ENCODE measurements at regions not wholly inside any gene's neighbourhood (a gene's known extent, or its start where the extent isn't known, plus 50 kb on each side); places are given as distances from the start of the nearest gene placed in this dataset.

DNA sequence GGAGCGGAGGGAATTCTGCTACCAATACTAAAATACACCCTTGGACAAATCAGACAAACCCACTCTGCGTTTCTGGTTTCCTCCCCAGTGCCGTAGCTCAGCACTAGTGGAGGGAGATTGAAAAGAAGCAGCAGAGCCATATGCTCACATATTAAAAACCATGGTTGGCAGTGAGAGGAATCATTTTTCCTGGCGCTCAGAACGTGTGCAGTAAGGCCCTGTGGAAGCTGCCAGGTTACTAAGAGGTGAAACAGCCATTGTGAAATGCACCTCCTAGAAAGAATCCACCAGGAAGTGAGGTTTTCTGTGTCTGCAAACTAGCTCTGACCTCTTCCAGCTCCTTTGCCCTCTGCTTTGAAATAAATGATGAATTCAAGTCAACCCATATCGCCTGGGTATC lies 177.2 kb downstream of the ERCC6L2 start:
- TF ChIP-seq CTCF (IDR thresholded peaks at IDR 0.05): no peak
- Mint-ChIP-seq H3K4me3 (ENCODE audit: unreplicated experiment) (no peak overlapping the region), H3K9me3 (ENCODE audit: unreplicated experiment) (peaks cover 11% of the 10 kb centered on the region), H3K27ac (ENCODE audit: unreplicated experiment) (no peak overlapping the region), H3K36me3 (ENCODE audit: unreplicated experiment) (no peaks in the 10 kb centered on the region), H3K27me3 (ENCODE audit: unreplicated experiment) (peaks cover 11% of the 10 kb centered on the region), H3K4me1 (ENCODE audit: unreplicated experiment) (peaks cover 12% of the 10 kb centered on the region)
- DNase-seq (ENCODE audit: extremely low spot score, unreplicated experiment): no peak

DNA sequence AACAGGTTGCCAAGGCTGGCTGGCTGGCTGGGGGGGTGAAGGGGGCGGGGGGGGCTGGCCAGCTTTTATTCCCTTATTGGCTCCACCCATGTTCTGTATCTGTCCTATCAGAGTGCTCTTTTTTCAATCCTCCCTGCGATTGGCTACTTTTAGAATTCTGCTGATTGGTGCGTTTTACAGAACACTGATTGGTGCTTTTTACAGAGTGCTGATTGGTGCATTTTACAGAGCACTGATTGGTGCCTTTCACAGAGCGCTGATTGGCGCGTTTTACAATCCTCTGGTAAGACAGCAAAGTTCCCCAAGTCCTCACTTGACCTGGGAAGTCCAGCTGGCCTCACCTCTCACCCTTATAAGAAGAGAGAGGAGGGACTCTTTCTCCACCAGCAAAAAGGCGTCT lies 175.9 kb downstream of the ERCC6L2 start:
- Mint-ChIP-seq H3K4me3 (ENCODE audit: unreplicated experiment) (no peak overlapping the region), H3K36me3 (ENCODE audit: unreplicated experiment) (no peaks in the 10 kb centered on the region), H3K27me3 (ENCODE audit: unreplicated experiment) (peaks cover 20% of the 10 kb centered on the region), H3K27ac (ENCODE audit: unreplicated experiment) (no peak overlapping the region), H3K4me1 (ENCODE audit: unreplicated experiment) (peaks cover 5% of the 10 kb centered on the region), H3K9me3 (ENCODE audit: unreplicated experiment) (peaks cover 6% of the 10 kb centered on the region)
- DNase-seq (ENCODE audit: extremely low spot score, unreplicated experiment): no peak
- no peak for TF ChIP-seq CTCF (IDR thresholded peaks at IDR 0.05)

DNA sequence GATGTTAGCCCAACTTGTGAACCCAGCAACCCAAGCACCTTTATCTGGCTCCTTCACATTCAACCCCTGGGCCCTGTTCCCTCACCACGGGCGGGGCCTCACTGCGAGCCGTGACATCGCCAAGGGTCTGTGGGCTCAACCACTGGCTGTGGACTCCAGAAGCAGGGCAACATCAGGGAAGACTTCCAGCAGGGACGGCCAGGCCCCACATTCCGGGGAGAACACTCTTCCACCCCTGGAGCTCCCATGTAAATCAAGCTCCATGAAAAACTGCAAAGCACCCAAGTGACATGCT lies 175.3 kb downstream of the ERCC6L2 start:
- H3K36me3 Mint-ChIP-seq (ENCODE audit: unreplicated experiment): no peaks in the 10 kb centered on the region
- H3K9me3 Mint-ChIP-seq (ENCODE audit: unreplicated experiment): peaks cover 6% of the 10 kb centered on the region
- no peak overlapping the region for H3K27ac Mint-ChIP-seq (ENCODE audit: unreplicated experiment)
- H3K27me3 Mint-ChIP-seq (ENCODE audit: unreplicated experiment): peaks cover 26% of the 10 kb centered on the region
- peaks cover 5% of the 10 kb centered on the region for H3K4me1 Mint-ChIP-seq (ENCODE audit: unreplicated experiment)
- DNase-seq (ENCODE audit: extremely low spot score, unreplicated experiment): no peak
- H3K4me3 Mint-ChIP-seq (ENCODE audit: unreplicated experiment): no peak overlapping the region
- no peak for TF ChIP-seq CTCF (IDR thresholded peaks at IDR 0.05)

- TF ChIP-seq CTCF (IDR thresholded peaks at IDR 0.05): no peak
- Mint-ChIP-seq H3K9me3 (ENCODE audit: unreplicated experiment) (peaks cover 6% of the 10 kb centered on the region), H3K4me1 (ENCODE audit: unreplicated experiment) (peaks cover 5% of the 10 kb centered on the region), H3K4me3 (ENCODE audit: unreplicated experiment) (no peak overlapping the region), H3K27ac (ENCODE audit: unreplicated experiment) (no peak overlapping the region), H3K27me3 (ENCODE audit: unreplicated experiment) (peaks cover 26% of the 10 kb centered on the region), H3K36me3 (ENCODE audit: unreplicated experiment) (no peaks in the 10 kb centered on the region)
- DNase-seq (ENCODE audit: extremely low spot score, unreplicated experiment): no peak
Measured at GRCh38 chr9:96050048-96050860, 174.8 kb downstream of the ERCC6L2 start.

GRCh38 chr9:96048956-96049831 lies 173.7 kb downstream of the ERCC6L2 start:
- H3K36me3 Mint-ChIP-seq (ENCODE audit: unreplicated experiment): no peaks in the 10 kb centered on the region
- peaks cover 2% of the 10 kb centered on the region for H3K9me3 Mint-ChIP-seq (ENCODE audit: unreplicated experiment)
- TF ChIP-seq CTCF (IDR thresholded peaks at IDR 0.05): no peak
- H3K4me3 Mint-ChIP-seq (ENCODE audit: unreplicated experiment): no peak overlapping the region
- DNase-seq (ENCODE audit: extremely low spot score, unreplicated experiment): no peak
- H3K27ac Mint-ChIP-seq (ENCODE audit: unreplicated experiment): no peak overlapping the region
- H3K4me1 Mint-ChIP-seq (ENCODE audit: unreplicated experiment): peaks cover 5% of the 10 kb centered on the region
- H3K27me3 Mint-ChIP-seq (ENCODE audit: unreplicated experiment): peaks cover 25% of the 10 kb centered on the region

Data from osteocyte (in vitro differentiated cells).